GM23338 (cell line): ENCODE measurements at regions not wholly inside any gene's neighbourhood (a gene's known extent, or its start where the extent isn't known, plus 50 kb on each side); places are given as distances from the start of the nearest gene placed in this dataset.

Experiments used
- CREB1 ChIP-seq: fragments of 250-450 bp; sonication (Bioruptor Pico); IDR thresholded peaks from 2 replicates; pipeline ENCODE4 v1.5.0; 2020; ENCODE audit warnings: low read depth, mild to moderate bottlenecking, moderate library complexity
- CTCF ChIP-seq, 2 experiments: fragments of 200-600 bp in 1 of 2; sonication (generic) in 1 of 2; conservative IDR thresholded peaks; 2 replicates each; pipeline versions ENCODE4 v1.5.1 to v1.6.1; 2016 to 2017; ENCODE audit warnings: antibody characterized with exemption in 2 of 2, low read depth in 2 of 2, mild to moderate bottlenecking in 2 of 2, moderate library complexity in 1 of 2
- EZH2 ChIP-seq: fragments of 200-600 bp; sonication (generic); IDR thresholded peaks from one replicate; pipeline ENCODE4 v1.8.0; 2017; ENCODE audit warnings: antibody characterized with exemption, mild to moderate bottlenecking, low read depth; ENCODE audit not compliant: unreplicated experiment
- EZH2phosphoT487 ChIP-seq: fragments of 200-600 bp; sonication (generic); IDR thresholded peaks from one replicate; pipeline ENCODE4 v1.8.1; 2018; ENCODE audit warnings: antibody characterized with exemption; ENCODE audit not compliant: unreplicated experiment
- NANOG ChIP-seq: IDR thresholded peaks from 2 replicates; pipeline ENCODE4 v1.6.1; 2016; ENCODE audit warnings: antibody characterized with exemption, borderline replicate concordance
- POLR2AphosphoS5 ChIP-seq: IDR thresholded peaks from 2 replicates; pipeline ENCODE4 v1.6.1; 2016; ENCODE audit warnings: antibody characterized with exemption, low read depth
- ZNF331 ChIP-seq: fragments of 250-450 bp; sonication (Bioruptor Pico); IDR thresholded peaks from 2 replicates; pipeline ENCODE4 v1.5.0; 2020; ENCODE audit warnings: low read depth, mild to moderate bottlenecking, moderate library complexity
- TF ChIP-seq, protein P1 (sequence below): IDR thresholded peaks from one replicate; pipeline ENCODE4 v1.6.1; 2018; ENCODE audit warnings: antibody characterized with exemption; ENCODE audit not compliant: unreplicated experiment

DNA sequence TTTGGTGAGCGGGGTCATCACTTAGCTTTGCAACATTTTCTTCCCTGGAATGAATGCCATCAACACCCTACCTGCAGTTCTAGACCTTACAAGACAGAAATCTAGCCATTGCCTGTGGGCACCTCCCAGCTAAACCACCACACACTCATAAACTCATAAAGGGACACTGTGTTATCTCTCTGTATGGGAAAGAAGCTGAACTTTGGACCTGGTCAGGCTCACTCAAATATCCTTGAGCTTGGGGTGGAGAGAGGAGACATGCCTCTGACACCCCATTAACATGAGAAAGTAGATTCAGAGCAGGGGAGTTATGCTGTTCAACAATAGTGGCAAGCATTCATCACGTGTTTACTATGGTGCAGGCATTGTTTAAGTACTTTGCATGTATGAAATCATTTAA lies 205.6 kb downstream of the ZNF462 start:
- no peak for TF ChIP-seq CTCF (conservative IDR thresholded peaks at IDR 0.05; ENCODE audit: low read depth in 2 of 2)
- no peak for TF ChIP-seq POLR2AphosphoS5
- TF ChIP-seq EZH2phosphoT487, result no peak
- TF ChIP-seq, protein P1, sequence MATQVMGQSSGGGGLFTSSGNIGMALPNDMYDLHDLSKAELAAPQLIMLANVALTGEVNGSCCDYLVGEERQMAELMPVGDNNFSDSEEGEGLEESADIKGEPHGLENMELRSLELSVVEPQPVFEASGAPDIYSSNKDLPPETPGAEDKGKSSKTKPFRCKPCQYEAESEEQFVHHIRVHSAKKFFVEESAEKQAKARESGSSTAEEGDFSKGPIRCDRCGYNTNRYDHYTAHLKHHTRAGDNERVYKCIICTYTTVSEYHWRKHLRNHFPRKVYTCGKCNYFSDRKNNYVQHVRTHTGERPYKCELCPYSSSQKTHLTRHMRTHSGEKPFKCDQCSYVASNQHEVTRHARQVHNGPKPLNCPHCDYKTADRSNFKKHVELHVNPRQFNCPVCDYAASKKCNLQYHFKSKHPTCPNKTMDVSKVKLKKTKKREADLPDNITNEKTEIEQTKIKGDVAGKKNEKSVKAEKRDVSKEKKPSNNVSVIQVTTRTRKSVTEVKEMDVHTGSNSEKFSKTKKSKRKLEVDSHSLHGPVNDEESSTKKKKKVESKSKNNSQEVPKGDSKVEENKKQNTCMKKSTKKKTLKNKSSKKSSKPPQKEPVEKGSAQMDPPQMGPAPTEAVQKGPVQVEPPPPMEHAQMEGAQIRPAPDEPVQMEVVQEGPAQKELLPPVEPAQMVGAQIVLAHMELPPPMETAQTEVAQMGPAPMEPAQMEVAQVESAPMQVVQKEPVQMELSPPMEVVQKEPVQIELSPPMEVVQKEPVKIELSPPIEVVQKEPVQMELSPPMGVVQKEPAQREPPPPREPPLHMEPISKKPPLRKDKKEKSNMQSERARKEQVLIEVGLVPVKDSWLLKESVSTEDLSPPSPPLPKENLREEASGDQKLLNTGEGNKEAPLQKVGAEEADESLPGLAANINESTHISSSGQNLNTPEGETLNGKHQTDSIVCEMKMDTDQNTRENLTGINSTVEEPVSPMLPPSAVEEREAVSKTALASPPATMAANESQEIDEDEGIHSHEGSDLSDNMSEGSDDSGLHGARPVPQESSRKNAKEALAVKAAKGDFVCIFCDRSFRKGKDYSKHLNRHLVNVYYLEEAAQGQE, result no peak
- no peak for TF ChIP-seq EZH2
- TF ChIP-seq CREB1, result no peak
- no peak for TF ChIP-seq NANOG
- no peak for TF ChIP-seq ZNF331
